ENCODE measurements at regions not wholly inside any gene's neighbourhood (a gene's known extent, or its start where the extent isn't known, plus 50 kb on each side); places are given as distances from the start of the nearest gene placed in this dataset.

- DNase-seq (ENCODE audit: low read depth in 3 of 3), result no peak
Observed at GRCh38 chr20:56835829-56836550, 206.9 kb downstream of the TFAP2C start.

- DNase-seq (ENCODE audit: low read depth in 3 of 3), result no peak
Observed at GRCh38 chr20:56839222-56839621, 210.1 kb downstream of the TFAP2C start.

- DNase-seq (ENCODE audit: low read depth in 3 of 3), result no peak
Observed at GRCh38 chr20:56839786-56840185, 210.7 kb downstream of the TFAP2C start.

GRCh38 chr20:56840716-56841261 is 211.7 kb downstream of the TFAP2C start:
- DNase-seq (ENCODE audit: low read depth in 3 of 3), result no peak

- DNase-seq (ENCODE audit: low read depth in 3 of 3), result no peak
Observed at GRCh38 chr20:56841346-56841908, 212.3 kb downstream of the TFAP2C start.

- no peak for DNase-seq (ENCODE audit: low read depth in 3 of 3)
Observed at GRCh38 chr20:56842056-56842455, 212.9 kb downstream of the TFAP2C start.

GRCh38 chr20:56843386-56843785 is 214.3 kb downstream of the TFAP2C start:
- DNase-seq (ENCODE audit: low read depth in 3 of 3), result no peak

- no peak for DNase-seq (ENCODE audit: low read depth in 3 of 3)
Observed at GRCh38 chr20:56843817-56844216, 214.7 kb downstream of the TFAP2C start.

- DNase-seq (ENCODE audit: low read depth in 3 of 3), result no peak
Observed at GRCh38 chr20:56845546-56846086, 216.5 kb downstream of the TFAP2C start.

- no peak for DNase-seq (ENCODE audit: low read depth in 3 of 3)
Observed at GRCh38 chr20:56848561-56848960, 219.5 kb downstream of the TFAP2C start.

GRCh38 chr20:56851552-56851951 is 222.4 kb downstream of the TFAP2C start:
- no peak for DNase-seq (ENCODE audit: low read depth in 3 of 3)

GRCh38 chr20:56855708-56856107 is 226.6 kb downstream of the TFAP2C start:
- DNase-seq (ENCODE audit: low read depth in 3 of 3), result no peak

GRCh38 chr20:56857950-56858349 is 228.8 kb downstream of the TFAP2C start:
- no peak for DNase-seq (ENCODE audit: low read depth in 3 of 3)

- DNase-seq (ENCODE audit: low read depth in 3 of 3), result no peak
Observed at GRCh38 chr20:56859039-56859800, 230.1 kb downstream of the TFAP2C start.

GRCh38 chr20:56859801-56860261 is 230.7 kb downstream of the TFAP2C start:
- no peak for DNase-seq (ENCODE audit: low read depth in 3 of 3)

- DNase-seq (ENCODE audit: low read depth in 3 of 3), result no peak
Observed at GRCh38 chr20:56860413-56860812, 231.3 kb downstream of the TFAP2C start.

- no peak for DNase-seq (ENCODE audit: low read depth in 3 of 3)
Observed at GRCh38 chr20:56861590-56861989, 232.5 kb downstream of the TFAP2C start.

- DNase-seq (ENCODE audit: low read depth in 3 of 3), result no peak
Observed at GRCh38 chr20:56865055-56865454, 235.9 kb downstream of the TFAP2C start.

GRCh38 chr20:56867128-56867527 is 238.0 kb downstream of the TFAP2C start:
- no peak for DNase-seq (ENCODE audit: low read depth in 3 of 3)

- no peak for DNase-seq (ENCODE audit: low read depth in 3 of 3)
Observed at GRCh38 chr20:56868746-56869145, 239.6 kb downstream of the TFAP2C start.

GRCh38 chr20:56870271-56870670 is 241.2 kb downstream of the TFAP2C start:
- DNase-seq (ENCODE audit: low read depth in 3 of 3), result no peak

GRCh38 chr20:56871691-56872090 is 242.6 kb downstream of the TFAP2C start:
- DNase-seq (ENCODE audit: low read depth in 3 of 3), result no peak
